Keratinocyte (primary cell): ENCODE measurements at regions not wholly inside any gene's neighbourhood (a gene's known extent, or its start where the extent isn't known, plus 50 kb on each side); places are given as distances from the start of the nearest gene placed in this dataset.

Experiments used
- CTCF ChIP-seq, 3 experiments: IDR thresholded peaks in 1 of 3; conservative IDR thresholded peaks in 1 of 3; optimal IDR thresholded peaks in 1 of 3; 2 replicates in 2 of 3; 3 replicates in 1 of 3; pipeline versions ENCODE3 to v1.5.1; 2011; ENCODE audit warnings: low read length in 3 of 3, mild to moderate bottlenecking in 3 of 3, moderate library complexity in 2 of 3, control low read depth in 1 of 3, inconsistent platforms in 1 of 3; ENCODE audit not compliant: insufficient read depth in 2 of 3; ENCODE audit errors: extremely low read depth in 1 of 3
- EZH2 ChIP-seq: IDR thresholded peaks from one replicate; pipeline ENCODE4 v1.6.1; 2012; ENCODE audit warnings: inconsistent platforms, mild to moderate bottlenecking, low read length, moderate library complexity

GRCh38 chr16:17676171-17676570 lies 205.4 kb upstream of the XYLT1 start:
- TF ChIP-seq CTCF (optimal IDR thresholded peaks at IDR 0.05 in 1 of 3, IDR thresholded peaks at IDR 0.05 in 1 of 3, conservative IDR thresholded peaks at IDR 0.05 in 1 of 3; ENCODE audit: extremely low read depth in 1 of 3, insufficient read depth in 2 of 3, low read length in 3 of 3): no peak
- TF ChIP-seq EZH2: no peak
